KOPT-K1 (cell line): ENCODE measurements at regions not wholly inside any gene's neighbourhood (a gene's known extent, or its start where the extent isn't known, plus 50 kb on each side); places are given as distances from the start of the nearest gene placed in this dataset.
"Not testable (repeated sequence)": the region's sequence is repeated elsewhere in the genome, so short reads cannot be mapped to it uniquely, and the experiment has no call there.

Experiments
- H3K27ac ChIP-seq: fragments of 200-600 bp; sonication (generic); 2 replicates; pipeline ENCODE4 v1.5.1; 2016; ENCODE audit warnings: antibody characterized with exemption, mild to moderate bottlenecking, low read depth, low read length; ENCODE audit not compliant: poor library complexity, severe bottlenecking
- H3K36me3 ChIP-seq: fragments of 200-600 bp; sonication (generic); 2 replicates; pipeline ENCODE4 v1.5.1; 2017; ENCODE audit warnings: antibody characterized with exemption, mild to moderate bottlenecking, low read length, moderate library complexity; ENCODE audit not compliant: insufficient read depth
- H3K9me3 ChIP-seq: fragments of 200-600 bp; sonication (generic); 2 replicates; pipeline ENCODE4 v1.5.1; 2017; ENCODE audit warnings: antibody characterized with exemption, low read length, mild to moderate bottlenecking; ENCODE audit not compliant: insufficient read depth, poor library complexity, severe bottlenecking

GRCh38 chr4:189113389-189113888 is 827.2 kb upstream of the FRG1 start:
- Histone ChIP-seq H3K36me3 (no peaks in the 10 kb centered on the region), H3K9me3 (no peaks in the 10 kb centered on the region), H3K27ac (no peak overlapping the region)

- H3K9me3 ChIP-seq, result no peaks in the 10 kb centered on the region
- no peak overlapping the region for H3K27ac ChIP-seq
- no peaks in the 10 kb centered on the region for H3K36me3 ChIP-seq
Measured at GRCh38 chr4:189117426-189117825, 823.2 kb upstream of the FRG1 start.

GRCh38 chr4:189121336-189121735 is 819.3 kb upstream of the FRG1 start:
- H3K36me3 ChIP-seq, result no peaks in the 10 kb centered on the region
- no peaks in the 10 kb centered on the region for H3K9me3 ChIP-seq
- H3K27ac ChIP-seq, result no peak overlapping the region

- no peak overlapping the region for H3K27ac ChIP-seq
- H3K36me3 ChIP-seq, result no peaks in the 10 kb centered on the region
- no peaks in the 10 kb centered on the region for H3K9me3 ChIP-seq
Measured at GRCh38 chr4:189124149-189124758, 816.4 kb upstream of the FRG1 start.

GRCh38 chr4:189124791-189125190 is 815.9 kb upstream of the FRG1 start:
- no peaks in the 10 kb centered on the region for H3K9me3 ChIP-seq
- no peak overlapping the region for H3K27ac ChIP-seq
- H3K36me3 ChIP-seq, result no peaks in the 10 kb centered on the region

GRCh38 chr4:189126040-189126439 is 814.6 kb upstream of the FRG1 start:
- H3K36me3 ChIP-seq, result no peaks in the 10 kb centered on the region
- H3K9me3 ChIP-seq, result no peaks in the 10 kb centered on the region
- no peak overlapping the region for H3K27ac ChIP-seq

GRCh38 chr4:189128341-189128740 is 812.3 kb upstream of the FRG1 start:
- Histone ChIP-seq H3K9me3 (no peaks in the 10 kb centered on the region), H3K36me3 (no peaks in the 10 kb centered on the region), H3K27ac (no peak overlapping the region)

- Histone ChIP-seq H3K36me3 (no peaks in the 10 kb centered on the region), H3K9me3 (no peaks in the 10 kb centered on the region), H3K27ac (no peak overlapping the region)
Measured at GRCh38 chr4:189129044-189129694, 811.5 kb upstream of the FRG1 start.

- no peaks in the 10 kb centered on the region for H3K9me3 ChIP-seq
- no peak overlapping the region for H3K27ac ChIP-seq
- H3K36me3 ChIP-seq, result no peaks in the 10 kb centered on the region
Measured at GRCh38 chr4:189131118-189131517, 809.6 kb upstream of the FRG1 start.

GRCh38 chr4:189136462-189136861 is 804.2 kb upstream of the FRG1 start:
- Histone ChIP-seq H3K36me3 (no peaks in the 10 kb centered on the region), H3K9me3 (no peaks in the 10 kb centered on the region), H3K27ac (no peak overlapping the region)

- Histone ChIP-seq H3K27ac (no peak overlapping the region), H3K36me3 (no peaks in the 10 kb centered on the region), H3K9me3 (no peaks in the 10 kb centered on the region)
Measured at GRCh38 chr4:189143263-189143952, 797.3 kb upstream of the FRG1 start.

- Histone ChIP-seq H3K36me3 (no peaks in the 10 kb centered on the region), H3K9me3 (no peaks in the 10 kb centered on the region), H3K27ac (no peak overlapping the region)
Measured at GRCh38 chr4:189147005-189147929, 793.4 kb upstream of the FRG1 start.

- not testable (repeated sequence) for H3K9me3 ChIP-seq, H3K27ac ChIP-seq
Measured at GRCh38 chr4:189155083-189155482, 785.6 kb upstream of the FRG1 start.

GRCh38 chr4:189162073-189162789 is 778.4 kb upstream of the FRG1 start:
- H3K9me3 ChIP-seq, result no peaks in the 10 kb centered on the region
- H3K27ac ChIP-seq, result no peak overlapping the region
- H3K36me3 ChIP-seq, result no peaks in the 10 kb centered on the region

More at GRCh38 chr4:189155083-189155482, 785.6 kb upstream of the FRG1 start:
- H3K36me3 ChIP-seq, result not testable (repeated sequence)
